OCI-LY3 (cell line): ENCODE measurements at regions not wholly inside any gene's neighbourhood (a gene's known extent, or its start where the extent isn't known, plus 50 kb on each side); places are given as distances from the start of the nearest gene placed in this dataset.

Experiments
- EZH2phosphoT487 ChIP-seq: fragments of 200-600 bp; shearing (Covaris generic); IDR thresholded peaks from 2 replicates; pipeline ENCODE4 v1.6.1; 2018; ENCODE audit warnings: antibody characterized with exemption, mixed run types, low read depth
- TF ChIP-seq, protein P1 (sequence below): fragments of 200-600, 300-600 bp; sonication (generic); IDR thresholded peaks from 2 replicates; pipeline ENCODE4 v1.5.1; 2014; ENCODE audit warnings: antibody characterized with exemption, low read length, low read depth

DNA sequence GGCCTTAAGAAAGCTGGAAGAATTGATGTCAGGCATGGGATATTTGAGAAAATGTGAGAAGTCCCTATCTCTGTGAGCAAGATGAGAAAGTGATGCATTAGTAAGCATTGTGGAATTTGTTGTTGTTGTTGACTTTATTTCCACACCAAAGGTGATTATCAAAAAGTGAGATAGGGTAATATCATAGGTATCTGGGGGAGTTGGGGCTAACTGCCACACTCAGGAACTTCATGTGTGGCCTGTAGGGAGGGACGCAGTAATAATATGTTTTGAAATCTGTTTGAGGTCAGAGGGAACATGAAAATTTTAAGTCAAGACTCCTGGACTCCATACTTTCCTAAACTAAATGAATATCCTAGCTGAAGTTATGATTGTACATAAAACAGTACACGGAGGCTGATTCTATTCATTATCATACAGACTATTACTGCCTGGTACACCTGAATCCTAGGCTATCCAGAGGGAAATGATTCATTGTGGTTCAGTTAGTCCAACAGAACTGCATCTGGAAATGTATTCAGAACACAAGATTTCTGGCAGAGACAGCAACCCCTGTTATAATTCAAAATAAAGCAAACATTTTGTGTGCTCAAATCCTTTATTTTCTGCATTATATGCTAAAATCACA, 304.8 kb downstream of the CPS1 start:
- TF ChIP-seq, protein P1, sequence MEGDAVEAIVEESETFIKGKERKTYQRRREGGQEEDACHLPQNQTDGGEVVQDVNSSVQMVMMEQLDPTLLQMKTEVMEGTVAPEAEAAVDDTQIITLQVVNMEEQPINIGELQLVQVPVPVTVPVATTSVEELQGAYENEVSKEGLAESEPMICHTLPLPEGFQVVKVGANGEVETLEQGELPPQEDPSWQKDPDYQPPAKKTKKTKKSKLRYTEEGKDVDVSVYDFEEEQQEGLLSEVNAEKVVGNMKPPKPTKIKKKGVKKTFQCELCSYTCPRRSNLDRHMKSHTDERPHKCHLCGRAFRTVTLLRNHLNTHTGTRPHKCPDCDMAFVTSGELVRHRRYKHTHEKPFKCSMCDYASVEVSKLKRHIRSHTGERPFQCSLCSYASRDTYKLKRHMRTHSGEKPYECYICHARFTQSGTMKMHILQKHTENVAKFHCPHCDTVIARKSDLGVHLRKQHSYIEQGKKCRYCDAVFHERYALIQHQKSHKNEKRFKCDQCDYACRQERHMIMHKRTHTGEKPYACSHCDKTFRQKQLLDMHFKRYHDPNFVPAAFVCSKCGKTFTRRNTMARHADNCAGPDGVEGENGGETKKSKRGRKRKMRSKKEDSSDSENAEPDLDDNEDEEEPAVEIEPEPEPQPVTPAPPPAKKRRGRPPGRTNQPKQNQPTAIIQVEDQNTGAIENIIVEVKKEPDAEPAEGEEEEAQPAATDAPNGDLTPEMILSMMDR, result no peak
- TF ChIP-seq EZH2phosphoT487, result no peak
